ENCODE measurements at regions not wholly inside any gene's neighbourhood (a gene's known extent, or its start where the extent isn't known, plus 50 kb on each side); places are given as distances from the start of the nearest gene placed in this dataset.
"Not testable (repeated sequence)": the region's sequence is repeated elsewhere in the genome, so short reads cannot be mapped to it uniquely, and the experiment has no call there.

- H3K4me3 ChIP-seq (ENCODE audit: control insufficient read depth, low read depth, low read length); DNase-seq (ENCODE audit: low read depth): not testable (repeated sequence)
Measured at GRCh38 chr9:63296848-63297247, 1988.2 kb downstream of the FOXD4L5 start.

- not testable (repeated sequence) for DNase-seq (ENCODE audit: low read depth); H3K4me3 ChIP-seq (ENCODE audit: control insufficient read depth, low read depth, low read length)
Measured at GRCh38 chr9:63296366-63296765, 1988.6 kb downstream of the FOXD4L5 start.

- not testable (repeated sequence) for DNase-seq (ENCODE audit: low read depth); H3K4me3 ChIP-seq (ENCODE audit: control insufficient read depth, low read depth, low read length)
Measured at GRCh38 chr9:63289971-63290370, 1995.0 kb downstream of the FOXD4L5 start.
